Heart right ventricle (tissue), 16 donors: ENCODE measurements at regions not wholly inside any gene's neighbourhood (a gene's known extent, or its start where the extent isn't known, plus 50 kb on each side); places are given as distances from the start of the nearest gene placed in this dataset.

Experiments used
- ATAC-seq, 8 donors: fragments of 200-7000 bp; cut with Tn5 transposase; one replicate each; pipeline ENCODE4 v1.9.1; 2020; ENCODE audit warnings: mild to moderate bottlenecking in 8 of 8, moderate library complexity in 8 of 8, moderate number of reproducible peaks in 1 of 8
- DNase-seq, 2 donors: peaks; one replicate each; pipeline ENCODE4 v3.0.0-alpha.2; 2020
- H3K27ac ChIP-seq, 10 donors: fragments of 200-600 bp; sonication (generic) in 2 of 10; one replicate each; pipeline versions ENCODE4 v1.5.0 to v1.8.0; 2020 to 2022; ENCODE audit warnings: mild to moderate bottlenecking in 3 of 10
- H3K27me3 ChIP-seq, 7 donors: fragments of 200-600 bp; one replicate each; pipeline ENCODE4 v1.8.0; 2021 to 2022; ENCODE audit warnings: mild to moderate bottlenecking in 2 of 7
- H3K36me3 ChIP-seq, 9 donors: fragments of 200-600 bp; sonication (generic) in 1 of 9; one replicate each; pipeline versions ENCODE4 v1.5.0 to v1.8.0; 2020 to 2022; ENCODE audit warnings: mild to moderate bottlenecking in 2 of 9
- H3K4me1 ChIP-seq, 9 donors: fragments of 200-600 bp; sonication (generic) in 1 of 9; one replicate each; pipeline versions ENCODE4 v1.5.0 to v1.8.0; 2020 to 2022; ENCODE audit warnings: mild to moderate bottlenecking in 4 of 9
- H3K4me3 ChIP-seq, 10 donors: fragments of 200-600 bp; sonication (generic) in 2 of 10; one replicate each; pipeline versions ENCODE4 v1.5.0 to v1.8.0; 2020 to 2022; ENCODE audit warnings: mild to moderate bottlenecking in 7 of 10, moderate library complexity in 2 of 10
- H3K9me3 ChIP-seq, 11 donors: fragments of 200-600 bp in 10 of 11; sonication (generic) in 2 of 11; one replicate each; pipeline versions ENCODE4 v1.5.0 to v1.8.0; 2013 to 2022; ENCODE audit warnings: mild to moderate bottlenecking in 2 of 11, control low read depth in 1 of 11, moderate library complexity in 1 of 11
- WGBS, 2 donors: extraction: QIAGEN DNeasy Blood & Tissue Kit; methylation state at CpG; one replicate each; pipeline ENCODE4 v1.1.7; 2013; ENCODE audit warnings: inconsistent platforms in 1 of 2; 5-methylcytosine and 5-hydroxymethylcytosine counted together
- intact Hi-C, 10 donors: fragments of 100-400 bp; cut with DNase I; formaldehyde crosslinking; loops; one replicate each; pipeline versions ENCODE4 v1.11.1 to v1.14.2; 2022
- TF ChIP-seq, protein P1 (sequence below), 9 donors: fragments of 200-600 bp; sonication (generic) in 2 of 9; IDR thresholded peaks; one replicate each; pipeline versions ENCODE4 v1.5.0 to v1.8.0; 2021 to 2022; ENCODE audit warnings: antibody characterized with exemption in 9 of 9, mild to moderate bottlenecking in 5 of 9, moderate library complexity in 1 of 9
- donor health status: Arrhythmogenic right ventricular cardiomyopathy.
- donor health status: ischemic (EF 13 %, LVEDD 7.1; RV severe dilation, severe dysfunction).
- donor health status: healthy with polysubstance abuse.
- donor health status: DM: no; HTN: yes; CAD: no.
- donor health status: DM: no; HTN: no; CAD: no.
- donor health status: ischemic (EF 25% LVEDD 6.9; RV normal size, moderate dysfunction).
- donor health status: ischemic (EF 25% LVEDD 5.7; RV mildly dilated, moderate dysfunction).
- donor health status: healthy.
- donor health status: DM: yes; HTN: yes; CAD: no.
- donor health status: Ischemic cardiomyopathy.
- donor health status: ischemic (EF 35%, LVEDD 5.7; RV mildly dilated, moderate dysfunction).
- donor health status: nonischemic (EF 11% LVEDD 7.7; RV severe dilation, severe dysfunction).
- donor health status: DM: yes; HTN: yes; CAD: no.
- donor health status: PGD.
- donor health status: ischemic (EF 29% LVEDD 5.4; RV normal size, mild dysfunction).
- donor health status: nonischemic (EF 23%, LVEDD 6.1; RV moderate dilation, normal function).

DNA sequence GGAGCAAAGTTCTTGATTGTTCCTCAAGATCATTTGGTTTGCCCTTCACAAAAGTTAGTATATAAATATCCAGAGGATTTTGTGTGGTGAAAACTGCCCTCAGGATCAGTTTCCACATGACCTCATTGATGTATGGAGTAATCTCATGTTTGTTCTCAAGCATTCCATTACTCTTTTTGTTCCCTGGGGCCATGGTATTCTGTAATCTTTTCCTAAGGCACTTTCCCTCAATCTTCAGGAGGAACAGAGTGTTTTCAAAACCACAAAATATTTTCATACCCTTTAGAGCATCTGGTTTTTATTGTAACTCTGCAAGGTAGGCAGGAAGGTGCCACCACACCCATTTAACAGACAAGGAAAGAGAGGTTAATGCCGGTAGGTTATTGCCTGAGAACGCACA is 99.6 kb downstream of the FAM181B start:
- intact Hi-C loops = no loop called here
- 93 to 96% methylated on average over 2 of the region's 2 CpGs for WGBS, 2 donors
- ATAC-seq (no peak), DNase-seq (no peak)
- Histone ChIP-seq H3K36me3 (no peaks in the 10 kb centered on the region), H3K27ac (no peak overlapping the region), H3K9me3 (peaks cover 0 to 5% (median 0%) of the 10 kb centered on the region in 11 donors), H3K27me3 (peaks cover 0 to 4% (median 0%) of the 10 kb centered on the region in 7 donors), H3K4me1 (no peaks in the 10 kb centered on the region), H3K4me3 (no peak overlapping the region)
- TF ChIP-seq, protein P1, sequence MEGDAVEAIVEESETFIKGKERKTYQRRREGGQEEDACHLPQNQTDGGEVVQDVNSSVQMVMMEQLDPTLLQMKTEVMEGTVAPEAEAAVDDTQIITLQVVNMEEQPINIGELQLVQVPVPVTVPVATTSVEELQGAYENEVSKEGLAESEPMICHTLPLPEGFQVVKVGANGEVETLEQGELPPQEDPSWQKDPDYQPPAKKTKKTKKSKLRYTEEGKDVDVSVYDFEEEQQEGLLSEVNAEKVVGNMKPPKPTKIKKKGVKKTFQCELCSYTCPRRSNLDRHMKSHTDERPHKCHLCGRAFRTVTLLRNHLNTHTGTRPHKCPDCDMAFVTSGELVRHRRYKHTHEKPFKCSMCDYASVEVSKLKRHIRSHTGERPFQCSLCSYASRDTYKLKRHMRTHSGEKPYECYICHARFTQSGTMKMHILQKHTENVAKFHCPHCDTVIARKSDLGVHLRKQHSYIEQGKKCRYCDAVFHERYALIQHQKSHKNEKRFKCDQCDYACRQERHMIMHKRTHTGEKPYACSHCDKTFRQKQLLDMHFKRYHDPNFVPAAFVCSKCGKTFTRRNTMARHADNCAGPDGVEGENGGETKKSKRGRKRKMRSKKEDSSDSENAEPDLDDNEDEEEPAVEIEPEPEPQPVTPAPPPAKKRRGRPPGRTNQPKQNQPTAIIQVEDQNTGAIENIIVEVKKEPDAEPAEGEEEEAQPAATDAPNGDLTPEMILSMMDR (IDR thresholded peaks at IDR 0.05) = no peak

DNA sequence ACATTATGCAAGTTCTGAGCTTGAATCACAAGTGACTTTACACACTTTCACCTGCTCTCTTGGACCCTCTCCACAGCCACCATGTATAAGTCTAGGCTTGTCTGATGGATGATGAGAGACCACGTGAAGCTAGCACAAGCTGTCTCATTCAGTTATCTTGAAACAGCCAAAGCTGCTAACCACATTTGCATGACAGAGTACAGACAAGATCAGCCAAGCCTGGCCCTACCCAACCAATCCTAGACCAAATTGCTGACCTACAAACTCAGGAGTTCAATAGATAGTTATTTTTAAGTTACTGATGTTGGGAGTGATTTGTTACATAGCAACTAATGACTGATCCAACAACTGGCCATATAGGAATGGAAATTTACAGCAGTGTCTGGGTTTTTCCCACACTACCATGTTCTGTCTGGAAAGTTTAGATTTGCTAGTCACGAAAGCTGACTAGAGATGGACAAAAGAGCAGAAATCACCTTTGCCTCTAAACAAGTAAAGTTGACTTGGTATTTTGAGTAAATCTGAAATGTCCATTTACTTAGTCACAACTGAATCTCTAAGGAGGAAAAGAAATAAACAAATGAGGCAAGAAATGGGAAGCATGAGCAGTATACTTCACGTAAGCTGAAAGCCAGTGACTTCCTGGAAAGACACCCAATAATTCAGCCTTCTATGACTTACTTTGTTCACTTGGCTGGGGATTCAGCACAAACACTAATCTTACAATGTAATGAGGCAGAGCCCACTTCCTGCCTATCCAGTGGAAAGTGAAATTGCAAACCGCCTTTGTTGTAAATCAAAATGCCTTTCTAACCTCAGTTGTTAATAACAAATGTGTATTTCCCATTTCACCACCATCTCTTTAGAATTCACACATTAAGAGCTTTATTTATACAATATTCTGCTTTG is 101.7 kb downstream of the FAM181B start:
- TF ChIP-seq, protein P1 (IDR thresholded peaks at IDR 0.05) = no peak
- no peaks in the 10 kb centered on the region for H3K36me3 ChIP-seq
- DNase-seq = no peak
- peaks cover 0 to 13% (median 0%) of the 10 kb centered on the region in 11 donors for H3K9me3 ChIP-seq
- intact Hi-C loops = no loop called here
- H3K4me3 ChIP-seq = no peak overlapping the region
- 59 to 65% methylated on average over 4 of the region's 4 CpGs for WGBS, 2 donors
- peaks cover 0 to 4% (median 0%) of the 10 kb centered on the region in 7 donors for H3K27me3 ChIP-seq
- H3K4me1 ChIP-seq = no peaks in the 10 kb centered on the region
- ATAC-seq = no peak
- H3K27ac ChIP-seq = no peak overlapping the region

- no peak for DNase-seq
- intact Hi-C loops = no loop called here
- Histone ChIP-seq H3K27me3 (peaks cover 0 to 10% (median 0%) of the 10 kb centered on the region in 7 donors), H3K4me1 (no peaks in the 10 kb centered on the region), H3K27ac (no peak overlapping the region), H3K9me3 (no peaks in the 10 kb centered on the region), H3K36me3 (no peaks in the 10 kb centered on the region), H3K4me3 (no peak overlapping the region)
- ATAC-seq = no peak
- TF ChIP-seq, protein P1 (IDR thresholded peaks at IDR 0.05) = no peak
Measured at GRCh38 chr11:82610671-82611070, 123.0 kb downstream of the FAM181B start.

GRCh38 chr11:82606738-82607137 is 126.9 kb downstream of the FAM181B start:
- no peak for DNase-seq
- no peaks in the 10 kb centered on the region for H3K4me1 ChIP-seq
- no peak overlapping the region for H3K4me3 ChIP-seq
- no peaks in the 10 kb centered on the region for H3K9me3 ChIP-seq
- no peaks in the 10 kb centered on the region for H3K36me3 ChIP-seq
- peaks cover 0 to 19% (median 0%) of the 10 kb centered on the region in 7 donors for H3K27me3 ChIP-seq
- TF ChIP-seq, protein P1 (IDR thresholded peaks at IDR 0.05) = no peak
- WGBS, 2 donors = 89 to 90% methylated on average over 1 of the region's 1 CpG
- H3K27ac ChIP-seq = no peak overlapping the region
- intact Hi-C loops = no loop called here
- ATAC-seq = no peak
